Fibroblast of skin of left biceps (primary cell): ENCODE measurements at regions not wholly inside any gene's neighbourhood (a gene's known extent, or its start where the extent isn't known, plus 50 kb on each side); places are given as distances from the start of the nearest gene placed in this dataset.
"Not testable (repeated sequence)": the region's sequence is repeated elsewhere in the genome, so short reads cannot be mapped to it uniquely, and the experiment has no call there.

ENCODE experiments used
- DNase-seq, 2 experiments: peaks; one replicate each; pipeline ENCODE4 v3.0.0-alpha.2; 2013; ENCODE audit warnings: low read depth in 2 of 2

GRCh38 chr1:191495040-191495439, 663.2 kb upstream of the RGS18 start:
- no peak for DNase-seq

DNA sequence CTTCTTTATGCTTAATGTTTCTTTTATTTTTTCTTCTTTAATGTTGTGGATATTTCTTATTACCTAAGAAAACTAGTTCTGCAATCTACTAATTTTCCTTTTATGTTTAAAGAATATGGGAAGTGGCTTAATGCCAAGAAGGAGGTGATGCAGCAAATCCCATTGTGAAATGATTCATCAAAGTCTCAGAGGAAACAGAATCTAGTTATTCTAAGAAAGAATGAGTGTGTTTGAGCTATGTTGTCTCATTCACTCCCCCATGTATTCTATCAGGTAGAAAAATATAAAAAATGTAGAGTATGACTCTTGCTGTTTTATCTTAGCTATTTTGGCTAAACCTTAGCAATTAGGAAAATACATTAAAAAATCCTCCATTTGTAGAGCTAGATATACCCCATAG, 659.9 kb upstream of the RGS18 start:
- DNase-seq = no peak

GRCh38 chr1:191498825-191499224, 659.4 kb upstream of the RGS18 start:
- DNase-seq = no peak

GRCh38 chr1:191504999-191505398, 653.3 kb upstream of the RGS18 start:
- no peak for DNase-seq

GRCh38 chr1:191508239-191508638, 650.0 kb upstream of the RGS18 start:
- DNase-seq = no peak

- not testable (repeated sequence) for DNase-seq
Measured at GRCh38 chr1:191511480-191511879, 646.8 kb upstream of the RGS18 start.

DNA sequence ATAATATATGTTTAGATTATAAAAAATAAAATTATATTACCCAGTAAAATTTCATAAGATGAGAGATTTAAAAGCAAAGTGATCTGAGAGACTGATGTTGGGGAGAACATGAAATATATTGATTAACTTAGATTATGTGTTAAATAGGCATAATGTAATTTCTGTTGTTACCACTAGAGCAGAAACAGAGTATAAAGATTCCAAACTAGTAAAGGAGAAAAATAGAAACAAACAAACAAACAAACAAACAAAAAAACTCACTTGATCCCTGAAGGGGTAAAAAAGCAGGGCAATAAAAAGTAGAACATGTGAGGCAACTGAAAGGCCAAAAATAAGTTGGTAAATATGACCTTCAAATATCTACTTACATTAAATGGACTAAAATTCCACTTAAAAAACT, 640.4 kb upstream of the RGS18 start:
- DNase-seq = no peak

DNA sequence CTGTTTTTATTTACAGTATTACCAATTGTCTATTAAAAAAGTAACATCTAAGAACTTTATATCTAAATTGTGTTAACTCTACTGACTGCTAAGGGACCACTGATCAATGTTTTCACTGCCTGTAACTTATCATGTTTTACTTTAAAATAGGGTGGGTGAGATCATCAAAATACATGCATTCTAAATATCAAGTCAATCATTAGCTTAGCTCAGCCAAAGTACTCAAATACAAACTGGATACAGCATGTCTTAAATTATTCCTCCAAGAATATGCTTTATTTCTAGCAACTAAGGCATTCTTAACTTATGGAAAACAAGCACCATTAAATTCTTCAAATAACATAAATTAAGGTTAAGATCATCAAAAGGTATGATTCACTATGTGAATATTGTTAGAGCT, 638.7 kb upstream of the RGS18 start:
- no peak for DNase-seq

DNA sequence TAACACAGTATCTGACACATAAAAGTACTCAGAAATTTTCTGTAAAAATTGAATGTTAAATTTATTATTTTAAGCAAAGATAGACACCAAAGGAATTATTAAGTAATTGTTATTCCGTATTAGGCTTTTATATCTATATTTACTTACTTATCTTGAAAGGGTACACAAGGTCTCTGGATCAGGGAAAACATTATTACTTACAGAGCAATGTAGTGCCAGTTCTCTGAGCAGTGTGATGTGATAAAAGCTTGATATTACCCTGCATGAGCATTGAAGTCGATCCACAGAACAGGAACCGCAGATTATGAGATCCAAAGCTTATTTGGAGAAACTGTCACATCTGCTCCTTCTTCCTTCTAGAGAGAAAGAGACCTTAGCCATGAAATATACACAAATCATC, 637.9 kb upstream of the RGS18 start:
- no peak for DNase-seq

DNA sequence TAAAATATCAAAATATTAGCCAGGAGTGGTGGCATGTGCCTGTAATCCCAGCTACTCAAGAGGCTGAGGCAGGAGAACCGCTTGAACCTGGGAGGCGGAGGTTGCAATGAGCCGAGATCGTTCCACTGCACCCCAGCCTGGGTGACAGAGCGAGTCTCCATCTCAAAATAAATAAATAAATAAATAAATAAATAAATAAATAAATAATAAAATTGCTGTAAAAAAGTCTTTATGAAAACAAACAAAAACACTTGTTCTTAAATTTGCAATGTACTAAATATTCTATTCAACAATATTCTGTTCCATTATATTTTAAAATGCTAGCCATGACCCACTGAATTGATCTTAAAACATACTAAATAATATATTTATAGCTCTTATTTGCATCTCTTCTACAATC, 632.3 kb upstream of the RGS18 start:
- not testable (repeated sequence) for DNase-seq

DNA sequence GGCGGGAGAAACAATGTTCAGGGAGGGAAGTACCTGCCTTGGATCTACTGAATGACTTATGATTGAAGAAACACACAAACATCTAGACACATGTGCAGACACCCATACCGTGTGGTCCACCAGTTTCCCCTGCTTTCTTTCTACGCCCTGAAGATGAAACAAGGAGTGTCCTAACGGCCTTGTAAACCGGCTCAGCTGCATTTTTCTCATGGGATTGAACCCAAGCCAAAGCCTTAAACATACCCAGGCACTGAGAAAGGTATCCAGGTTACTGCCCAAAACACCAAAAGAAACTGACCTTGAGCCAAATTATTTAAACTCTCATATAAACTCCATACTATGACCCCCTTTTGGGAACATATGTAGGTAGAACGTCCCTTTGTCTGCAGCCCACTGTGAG, 630.0 kb upstream of the RGS18 start:
- DNase-seq = no peak

- no peak for DNase-seq
Measured at GRCh38 chr1:191530928-191531327, 627.3 kb upstream of the RGS18 start.

GRCh38 chr1:191533254-191533653, 625.0 kb upstream of the RGS18 start:
- no peak for DNase-seq

GRCh38 chr1:191536791-191537429, 621.4 kb upstream of the RGS18 start:
- no peak for DNase-seq

DNA sequence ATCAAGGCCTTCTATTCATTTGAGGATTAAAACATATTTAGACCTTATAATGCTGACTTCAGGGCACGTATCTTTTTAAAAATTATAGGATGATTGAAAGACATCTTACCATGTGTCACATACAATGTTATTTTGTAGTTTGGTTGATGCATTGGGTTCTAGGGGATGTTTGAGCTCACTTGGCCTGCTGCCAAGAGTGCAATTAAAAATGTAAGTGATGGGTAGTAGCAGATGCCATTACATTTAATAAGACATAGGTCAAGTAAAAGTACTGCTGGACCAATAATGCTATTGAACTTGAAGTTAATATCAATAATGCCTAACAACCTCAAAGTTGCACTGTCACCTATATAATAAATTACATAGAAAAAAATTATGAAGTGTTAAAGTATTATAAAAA, 616.5 kb upstream of the RGS18 start:
- no peak for DNase-seq

GRCh38 chr1:191542444-191542843, 615.8 kb upstream of the RGS18 start:
- no peak for DNase-seq

GRCh38 chr1:191546803-191547202, 611.5 kb upstream of the RGS18 start:
- DNase-seq = no peak

DNA sequence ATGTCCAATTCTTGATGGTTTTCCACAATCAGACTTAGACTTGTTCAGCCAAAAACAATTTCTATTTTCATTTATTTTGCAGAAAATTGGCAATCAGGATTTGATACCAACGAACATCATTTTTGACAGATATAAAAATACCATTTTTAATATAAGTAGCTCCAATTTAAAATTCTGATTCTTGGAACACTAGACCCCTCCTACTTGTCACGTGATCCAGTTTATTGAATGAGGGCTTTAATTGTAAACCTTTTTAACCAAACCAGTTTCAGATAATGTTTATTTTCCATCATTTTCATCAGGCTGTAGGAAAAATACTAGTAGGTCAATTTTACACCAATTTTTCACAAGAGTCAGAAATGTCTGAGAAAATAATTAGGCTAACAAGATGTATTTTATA, 607.2 kb upstream of the RGS18 start:
- no peak for DNase-seq

GRCh38 chr1:191558379-191558778, 599.9 kb upstream of the RGS18 start:
- no peak for DNase-seq

DNA sequence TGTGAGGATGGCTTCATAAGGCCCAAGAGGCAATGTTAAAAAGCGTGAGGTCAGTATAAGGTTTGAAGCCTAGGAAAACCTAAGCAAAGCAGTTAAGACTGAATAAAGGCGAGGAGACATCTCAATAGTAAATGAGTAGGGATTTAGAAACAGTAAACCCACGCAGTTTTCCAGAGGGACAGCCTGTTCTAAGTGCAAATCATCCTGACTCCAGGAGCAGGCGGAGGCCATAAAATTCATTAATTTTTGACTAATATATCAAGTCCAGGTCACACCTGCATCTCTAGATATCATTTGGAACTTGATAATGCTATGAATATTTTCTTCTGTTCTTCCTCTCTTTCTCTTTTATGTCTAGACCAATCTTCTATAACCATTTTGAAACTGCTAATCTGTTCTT, 597.0 kb upstream of the RGS18 start:
- DNase-seq = no peak

GRCh38 chr1:191564275-191564674, 594.0 kb upstream of the RGS18 start:
- DNase-seq = no peak

DNA sequence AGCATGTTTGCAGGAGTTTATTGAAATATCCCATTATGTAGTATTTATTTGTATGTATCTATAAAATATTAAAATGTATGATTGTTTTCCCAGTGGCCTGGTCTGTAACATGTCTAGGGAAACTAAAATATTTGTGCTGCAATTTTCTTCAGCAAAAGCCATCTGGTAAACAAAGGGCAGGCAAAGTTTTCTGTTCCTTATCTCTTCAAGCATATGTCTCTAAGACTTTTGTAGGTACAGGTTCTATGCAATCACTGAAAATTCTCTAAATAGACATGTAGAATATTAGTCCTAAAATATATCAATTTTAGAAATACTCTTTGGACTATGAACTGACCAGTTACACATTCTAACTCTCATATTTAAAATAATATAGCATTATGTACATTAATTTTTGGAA, 585.8 kb upstream of the RGS18 start:
- DNase-seq = no peak

DNA sequence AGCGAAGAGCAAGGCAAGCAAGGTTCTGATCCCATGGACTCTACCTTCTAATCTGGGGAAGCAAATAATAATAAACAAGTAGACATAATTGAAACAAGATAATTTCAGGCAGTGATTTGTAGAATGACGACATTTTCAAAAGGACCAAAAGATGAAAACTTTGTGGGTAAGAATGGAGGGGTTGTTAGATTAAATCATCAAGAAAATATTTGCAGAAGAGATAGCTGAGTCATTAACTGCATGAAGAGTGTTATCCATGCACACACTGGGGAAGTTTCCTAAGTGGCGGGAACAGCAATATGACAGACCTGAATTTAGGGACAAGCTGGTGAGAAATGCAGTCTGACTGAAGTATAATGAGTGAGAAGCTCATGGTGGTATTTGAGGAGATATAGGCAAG, 583.1 kb upstream of the RGS18 start:
- DNase-seq = peak in 1 of 2 experiments; percentile 1

GRCh38 chr1:191575746-191576145, 582.5 kb upstream of the RGS18 start:
- DNase-seq = no peak
